RPMI7951 (cell line): ENCODE measurements at regions not wholly inside any gene's neighbourhood (a gene's known extent, or its start where the extent isn't known, plus 50 kb on each side); places are given as distances from the start of the nearest gene placed in this dataset.

Source experiments
- DNase-seq: peaks from one replicate; pipeline ENCODE4 v3.0.0-alpha.2; 2012; ENCODE audit warnings: low read depth

- DNase-seq = no peak
Observed at GRCh38 chr5:2442496-2443354, 308.8 kb downstream of the IRX2 start.

- no peak for DNase-seq
Observed at GRCh38 chr5:2441495-2442180, 309.8 kb downstream of the IRX2 start.

- no peak for DNase-seq
Observed at GRCh38 chr5:2439608-2440007, 311.9 kb downstream of the IRX2 start.

- DNase-seq = no peak
Observed at GRCh38 chr5:2433086-2433485, 318.4 kb downstream of the IRX2 start.

- no peak for DNase-seq
Observed at GRCh38 chr5:2432076-2432920, 319.2 kb downstream of the IRX2 start.

- DNase-seq = no peak
Observed at GRCh38 chr5:2430606-2431005, 320.9 kb downstream of the IRX2 start.

GRCh38 chr5:2427983-2428382 is 323.5 kb downstream of the IRX2 start:
- no peak for DNase-seq

GRCh38 chr5:2423634-2424033 is 327.8 kb downstream of the IRX2 start:
- DNase-seq = no peak

- no peak for DNase-seq
Observed at GRCh38 chr5:2417301-2417700, 334.2 kb downstream of the IRX2 start.

- DNase-seq = no peak
Observed at GRCh38 chr5:2415678-2416077, 335.8 kb downstream of the IRX2 start.

GRCh38 chr5:2410451-2410850 is 341.0 kb downstream of the IRX2 start:
- DNase-seq = no peak

GRCh38 chr5:2403296-2403695 is 348.2 kb downstream of the IRX2 start:
- no peak for DNase-seq

- no peak for DNase-seq
Observed at GRCh38 chr5:2399804-2400203, 351.7 kb downstream of the IRX2 start.

GRCh38 chr5:2399096-2399495 is 352.4 kb downstream of the IRX2 start:
- no peak for DNase-seq

GRCh38 chr5:2393556-2393955 is 357.9 kb downstream of the IRX2 start:
- no peak for DNase-seq

- DNase-seq = no peak
Observed at GRCh38 chr5:2391566-2391965, 359.9 kb downstream of the IRX2 start.

GRCh38 chr5:2391021-2391420 is 360.5 kb downstream of the IRX2 start:
- DNase-seq = no peak

- DNase-seq = no peak
Observed at GRCh38 chr5:2388571-2388970, 362.9 kb downstream of the IRX2 start.

GRCh38 chr5:2387634-2388325 is 363.7 kb downstream of the IRX2 start:
- no peak for DNase-seq

GRCh38 chr5:2387250-2387633 is 364.2 kb downstream of the IRX2 start:
- no peak for DNase-seq

GRCh38 chr5:2385818-2386217 is 365.7 kb downstream of the IRX2 start:
- no peak for DNase-seq

GRCh38 chr5:2383698-2384065 is 367.8 kb downstream of the IRX2 start:
- DNase-seq = no peak
